NCI-H2107 treated with DMSO at 0.1 percent for 48 hours (cell line): ENCODE measurements at regions not wholly inside any gene's neighbourhood (a gene's known extent, or its start where the extent isn't known, plus 50 kb on each side); places are given as distances from the start of the nearest gene placed in this dataset.
"Not testable (repeated sequence)": the region's sequence is repeated elsewhere in the genome, so short reads cannot be mapped to it uniquely, and the experiment has no call there.

Source experiments
- DNase-seq: peaks from one replicate; lab custom pipeline; 2025; ENCODE audit not compliant: unreplicated experiment; lab: John Stamatoyannopoulos, UW

GRCh38 chr2:109049022-109049421, 60.0 kb upstream of the EDAR start:
- DNase-seq: no peak

GRCh38 chr2:109048163-109048562, 59.1 kb upstream of the EDAR start:
- no peak for DNase-seq

GRCh38 chr2:109047569-109047968, 58.5 kb upstream of the EDAR start:
- not testable (repeated sequence) for DNase-seq

GRCh38 chr2:109046925-109047508, 58.0 kb upstream of the EDAR start:
- DNase-seq: no peak

- DNase-seq: no peak
Measured at GRCh38 chr2:109045505-109045904, 56.5 kb upstream of the EDAR start.

- DNase-seq: no peak
Measured at GRCh38 chr2:109038992-109039391, 50.0 kb upstream of the EDAR start.
